ENCODE measurements at regions not wholly inside any gene's neighbourhood (a gene's known extent, or its start where the extent isn't known, plus 50 kb on each side); places are given as distances from the start of the nearest gene placed in this dataset.

DNA sequence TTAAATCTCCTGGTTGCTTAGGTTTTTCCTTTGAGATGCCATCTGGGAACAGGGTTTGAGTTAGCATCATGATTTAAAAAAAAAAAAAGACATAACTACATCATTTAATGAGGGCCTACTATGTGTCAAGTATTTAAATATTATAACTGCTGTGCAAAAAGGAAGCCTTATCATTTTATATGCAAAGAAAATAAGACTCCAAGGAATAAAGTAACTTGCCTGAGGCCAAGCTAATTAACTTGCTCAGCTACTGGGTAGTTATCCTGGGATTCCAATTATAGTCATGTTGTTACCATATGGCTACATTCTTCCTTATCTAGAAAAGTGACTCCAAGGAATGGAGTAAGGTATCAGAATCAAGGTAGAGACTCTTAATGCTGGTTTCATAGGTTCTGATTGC is 123.5 kb downstream of the SLC41A2 start:
- Mint-ChIP-seq H3K36me3 (ENCODE audit: low read depth) (no peaks in the 10 kb centered on the region), H3K27me3 (ENCODE audit: insufficient read depth, low read depth, poor library complexity) (no peaks in the 10 kb centered on the region), H3K4me3 (no peak overlapping the region), H3K4me1 (no peaks in the 10 kb centered on the region), H3K27ac (no peak overlapping the region), H3K9me3 (no peaks in the 10 kb centered on the region)
- H3K9me2 ChIP-seq (ENCODE audit: insufficient read depth) = no peaks in the 10 kb centered on the region
- no peaks in the 10 kb centered on the region for H3F3A ChIP-seq (replicated peaks; ENCODE audit: low read depth)
- DNase-seq (ENCODE audit: low spot score) = no peak
- H3K27ac ChIP-seq (ENCODE audit: low read depth) = no peak overlapping the region
- no peaks in the 10 kb centered on the region for H3K27me3 ChIP-seq (ENCODE audit: insufficient read depth)
- H4K20me1 ChIP-seq (replicated peaks; ENCODE audit: insufficient read depth) = no peaks in the 10 kb centered on the region
- H3K36me3 ChIP-seq (ENCODE audit: insufficient read depth) = no peaks in the 10 kb centered on the region
- H2AFZ ChIP-seq = no peak overlapping the region
- no peak for ATAC-seq
- no peak overlapping the region for H3K4me2 ChIP-seq
- no peaks in the 10 kb centered on the region for H3K4me1 ChIP-seq (ENCODE audit: insufficient read depth)
- H3K4me3 ChIP-seq = no peak overlapping the region
- H3K79me2 ChIP-seq (replicated peaks; ENCODE audit: insufficient read depth) = no peaks in the 10 kb centered on the region
- TF ChIP-seq, protein P1, sequence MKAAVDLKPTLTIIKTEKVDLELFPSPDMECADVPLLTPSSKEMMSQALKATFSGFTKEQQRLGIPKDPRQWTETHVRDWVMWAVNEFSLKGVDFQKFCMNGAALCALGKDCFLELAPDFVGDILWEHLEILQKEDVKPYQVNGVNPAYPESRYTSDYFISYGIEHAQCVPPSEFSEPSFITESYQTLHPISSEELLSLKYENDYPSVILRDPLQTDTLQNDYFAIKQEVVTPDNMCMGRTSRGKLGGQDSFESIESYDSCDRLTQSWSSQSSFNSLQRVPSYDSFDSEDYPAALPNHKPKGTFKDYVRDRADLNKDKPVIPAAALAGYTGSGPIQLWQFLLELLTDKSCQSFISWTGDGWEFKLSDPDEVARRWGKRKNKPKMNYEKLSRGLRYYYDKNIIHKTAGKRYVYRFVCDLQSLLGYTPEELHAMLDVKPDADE (IDR thresholded peaks at IDR 0.05) = no peak
- TF ChIP-seq EZH2phosphoT487 (IDR thresholded peaks at IDR 0.05; ENCODE audit: unreplicated experiment) (no peak), JUNB (IDR thresholded peaks at IDR 0.05; ENCODE audit: unreplicated experiment) (no peak), CREB1 (CRISPR knock-in tag; IDR thresholded peaks at IDR 0.05; ENCODE audit: low read depth) (no peak)
- TF ChIP-seq, protein P2, sequence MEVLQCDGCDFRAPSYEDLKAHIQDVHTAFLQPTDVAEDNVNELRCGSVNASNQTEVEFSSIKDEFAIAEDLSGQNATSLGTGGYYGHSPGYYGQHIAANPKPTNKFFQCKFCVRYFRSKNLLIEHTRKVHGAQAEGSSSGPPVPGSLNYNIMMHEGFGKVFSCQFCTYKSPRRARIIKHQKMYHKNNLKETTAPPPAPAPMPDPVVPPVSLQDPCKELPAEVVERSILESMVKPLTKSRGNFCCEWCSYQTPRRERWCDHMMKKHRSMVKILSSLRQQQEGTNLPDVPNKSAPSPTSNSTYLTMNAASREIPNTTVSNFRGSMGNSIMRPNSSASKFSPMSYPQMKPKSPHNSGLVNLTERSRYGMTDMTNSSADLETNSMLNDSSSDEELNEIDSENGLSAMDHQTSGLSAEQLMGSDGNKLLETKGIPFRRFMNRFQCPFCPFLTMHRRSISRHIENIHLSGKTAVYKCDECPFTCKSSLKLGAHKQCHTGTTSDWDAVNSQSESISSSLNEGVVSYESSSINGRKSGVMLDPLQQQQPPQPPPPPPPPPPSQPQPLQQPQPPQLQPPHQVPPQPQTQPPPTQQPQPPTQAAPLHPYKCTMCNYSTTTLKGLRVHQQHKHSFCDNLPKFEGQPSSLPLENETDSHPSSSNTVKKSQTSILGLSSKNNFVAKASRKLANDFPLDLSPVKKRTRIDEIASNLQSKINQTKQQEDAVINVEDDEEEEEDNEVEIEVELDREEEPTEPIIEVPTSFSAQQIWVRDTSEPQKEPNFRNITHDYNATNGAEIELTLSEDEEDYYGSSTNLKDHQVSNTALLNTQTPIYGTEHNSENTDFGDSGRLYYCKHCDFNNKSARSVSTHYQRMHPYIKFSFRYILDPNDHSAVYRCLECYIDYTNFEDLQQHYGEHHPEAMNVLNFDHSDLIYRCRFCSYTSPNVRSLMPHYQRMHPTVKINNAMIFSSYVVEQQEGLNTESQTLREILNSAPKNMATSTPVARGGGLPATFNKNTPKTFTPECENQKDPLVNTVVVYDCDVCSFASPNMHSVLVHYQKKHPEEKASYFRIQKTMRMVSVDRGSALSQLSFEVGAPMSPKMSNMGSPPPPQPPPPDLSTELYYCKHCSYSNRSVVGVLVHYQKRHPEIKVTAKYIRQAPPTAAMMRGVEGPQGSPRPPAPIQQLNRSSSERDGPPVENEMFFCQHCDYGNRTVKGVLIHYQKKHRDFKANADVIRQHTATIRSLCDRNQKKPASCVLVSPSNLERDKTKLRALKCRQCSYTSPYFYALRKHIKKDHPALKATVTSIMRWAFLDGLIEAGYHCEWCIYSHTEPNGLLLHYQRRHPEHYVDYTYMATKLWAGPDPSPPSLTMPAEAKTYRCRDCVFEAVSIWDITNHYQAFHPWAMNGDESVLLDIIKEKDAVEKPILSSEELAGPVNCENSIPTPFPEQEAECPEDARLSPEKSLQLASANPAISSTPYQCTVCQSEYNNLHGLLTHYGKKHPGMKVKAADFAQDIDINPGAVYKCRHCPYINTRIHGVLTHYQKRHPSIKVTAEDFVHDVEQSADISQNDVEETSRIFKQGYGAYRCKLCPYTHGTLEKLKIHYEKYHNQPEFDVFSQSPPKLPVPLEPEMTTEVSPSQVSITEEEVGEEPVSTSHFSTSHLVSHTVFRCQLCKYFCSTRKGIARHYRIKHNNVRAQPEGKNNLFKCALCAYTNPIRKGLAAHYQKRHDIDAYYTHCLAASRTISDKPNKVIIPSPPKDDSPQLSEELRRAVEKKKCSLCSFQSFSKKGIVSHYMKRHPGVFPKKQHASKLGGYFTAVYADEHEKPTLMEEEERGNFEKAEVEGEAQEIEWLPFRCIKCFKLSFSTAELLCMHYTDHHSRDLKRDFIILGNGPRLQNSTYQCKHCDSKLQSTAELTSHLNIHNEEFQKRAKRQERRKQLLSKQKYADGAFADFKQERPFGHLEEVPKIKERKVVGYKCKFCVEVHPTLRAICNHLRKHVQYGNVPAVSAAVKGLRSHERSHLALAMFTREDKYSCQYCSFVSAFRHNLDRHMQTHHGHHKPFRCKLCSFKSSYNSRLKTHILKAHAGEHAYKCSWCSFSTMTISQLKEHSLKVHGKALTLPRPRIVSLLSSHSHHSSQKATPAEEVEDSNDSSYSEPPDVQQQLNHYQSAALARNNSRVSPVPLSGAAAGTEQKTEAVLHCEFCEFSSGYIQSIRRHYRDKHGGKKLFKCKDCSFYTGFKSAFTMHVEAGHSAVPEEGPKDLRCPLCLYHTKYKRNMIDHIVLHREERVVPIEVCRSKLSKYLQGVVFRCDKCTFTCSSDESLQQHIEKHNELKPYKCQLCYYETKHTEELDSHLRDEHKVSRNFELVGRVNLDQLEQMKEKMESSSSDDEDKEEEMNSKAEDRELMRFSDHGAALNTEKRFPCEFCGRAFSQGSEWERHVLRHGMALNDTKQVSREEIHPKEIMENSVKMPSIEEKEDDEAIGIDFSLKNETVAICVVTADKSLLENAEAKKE (CRISPR knock-in tag; IDR thresholded peaks at IDR 0.05) = no peak

- no peak for DNase-seq (ENCODE audit: low spot score)
- H3K27me3 ChIP-seq (ENCODE audit: insufficient read depth) = no peaks in the 10 kb centered on the region
- Mint-ChIP-seq H3K36me3 (ENCODE audit: low read depth) (no peaks in the 10 kb centered on the region), H3K9me3 (no peaks in the 10 kb centered on the region), H3K27me3 (ENCODE audit: insufficient read depth, low read depth, poor library complexity) (no peaks in the 10 kb centered on the region), H3K4me1 (no peaks in the 10 kb centered on the region), H3K27ac (no peak overlapping the region), H3K4me3 (no peak overlapping the region)
- H3K4me3 ChIP-seq = no peak overlapping the region
- no peaks in the 10 kb centered on the region for H3K36me3 ChIP-seq (ENCODE audit: insufficient read depth)
- H3K79me2 ChIP-seq (replicated peaks; ENCODE audit: insufficient read depth) = no peaks in the 10 kb centered on the region
- H2AFZ ChIP-seq = no peak overlapping the region
- H4K20me1 ChIP-seq (replicated peaks; ENCODE audit: insufficient read depth) = no peaks in the 10 kb centered on the region
- no peaks in the 10 kb centered on the region for H3F3A ChIP-seq (replicated peaks; ENCODE audit: low read depth)
- no peak for ATAC-seq
- H3K27ac ChIP-seq (ENCODE audit: low read depth) = no peak overlapping the region
- H3K4me2 ChIP-seq = no peak overlapping the region
- no peaks in the 10 kb centered on the region for H3K9me2 ChIP-seq (ENCODE audit: insufficient read depth)
- no peaks in the 10 kb centered on the region for H3K4me1 ChIP-seq (ENCODE audit: insufficient read depth)
- no peak for TF ChIP-seq STAT1 (IDR thresholded peaks at IDR 0.05; ENCODE audit: unreplicated experiment)
- TF ChIP-seq REST (IDR thresholded peaks at IDR 0.05; ENCODE audit: unreplicated experiment) = no peak
- no peak for TF ChIP-seq POLR2AphosphoS5 (IDR thresholded peaks at IDR 0.05; ENCODE audit: low read depth)
- no peak for TF ChIP-seq CTCF (conservative IDR thresholded peaks at IDR 0.05; ENCODE audit: low read depth in 2 of 2)
Observed at GRCh38 chr12:104833756-104834155, 124.3 kb downstream of the SLC41A2 start.

All from GM23338 (cell line).